IgD-negative memory B cell (primary cell): ENCODE measurements at regions not wholly inside any gene's neighbourhood (a gene's known extent, or its start where the extent isn't known, plus 50 kb on each side); places are given as distances from the start of the nearest gene placed in this dataset.
A peak's percentile ranks its signal among the peaks of the same experiment; 100 is the strongest.
"Not testable (repeated sequence)": the region's sequence is repeated elsewhere in the genome, so short reads cannot be mapped to it uniquely, and the experiment has no call there.

ENCODE experiments used
- H3K27ac Mint-ChIP-seq, 3 donors: one replicate each; pipeline ENCODE4 v1.8.0; 2020 to 2022; ENCODE audit warnings: mild to moderate bottlenecking in 3 of 3, mixed read lengths in 3 of 3, moderate library complexity in 1 of 3
- H3K27me3 Mint-ChIP-seq: one replicate; pipeline ENCODE4 v1.8.0; 2021; ENCODE audit warnings: mixed read lengths
- H3K36me3 Mint-ChIP-seq: one replicate; pipeline ENCODE4 v1.8.0; 2020; ENCODE audit warnings: mild to moderate bottlenecking, mixed read lengths
- H3K4me1 Mint-ChIP-seq, 3 donors: one replicate each; pipeline ENCODE4 v1.8.0; 2020 to 2022; ENCODE audit warnings: mixed read lengths in 3 of 3, mild to moderate bottlenecking in 1 of 3
- H3K4me3 Mint-ChIP-seq, 4 donors: one replicate each; pipeline ENCODE4 v1.8.0; 2020 to 2022; ENCODE audit warnings: mild to moderate bottlenecking in 4 of 4, mixed read lengths in 4 of 4, moderate library complexity in 3 of 4
- H3K9me3 Mint-ChIP-seq, 3 donors: one replicate each; pipeline ENCODE4 v1.8.0; 2020 to 2021; ENCODE audit warnings: mixed read lengths in 3 of 3, mild to moderate bottlenecking in 1 of 3

GRCh38 chr7:152521420-152522337 lies 85.9 kb upstream of the KMT2C start:
- Mint-ChIP-seq H3K27ac (no peak overlapping the region), H3K27me3 (peaks cover 8% of the 10 kb centered on the region), H3K4me3 (no peak overlapping the region), H3K9me3 (no peaks in the 10 kb centered on the region), H3K4me1 (no peaks in the 10 kb centered on the region), H3K36me3 (peaks cover 4% of the 10 kb centered on the region)

- no peaks in the 10 kb centered on the region for H3K4me1 Mint-ChIP-seq
- H3K9me3 Mint-ChIP-seq, result no peaks in the 10 kb centered on the region
- H3K27me3 Mint-ChIP-seq, result peaks cover 8% of the 10 kb centered on the region
- H3K4me3 Mint-ChIP-seq, result no peak overlapping the region
- H3K36me3 Mint-ChIP-seq, result peaks cover 4% of the 10 kb centered on the region
- H3K27ac Mint-ChIP-seq, result no peak overlapping the region
Observed at GRCh38 chr7:152520861-152521302, 85.1 kb upstream of the KMT2C start.

- H3K36me3 Mint-ChIP-seq, result peaks cover 4% of the 10 kb centered on the region
- H3K27me3 Mint-ChIP-seq, result peaks cover 10% of the 10 kb centered on the region
- H3K9me3 Mint-ChIP-seq, result no peaks in the 10 kb centered on the region
- H3K4me3 Mint-ChIP-seq, result no peak overlapping the region
- no peak overlapping the region for H3K27ac Mint-ChIP-seq
- H3K4me1 Mint-ChIP-seq, result no peaks in the 10 kb centered on the region
Observed at GRCh38 chr7:152519290-152519689, 83.5 kb upstream of the KMT2C start.

- Mint-ChIP-seq H3K9me3 (no peaks in the 10 kb centered on the region), H3K4me3 (no peak overlapping the region), H3K36me3 (peaks cover 4% of the 10 kb centered on the region), H3K27me3 (peaks cover 9% of the 10 kb centered on the region), H3K4me1 (peaks cover 0 to 6% (median 0%) of the 10 kb centered on the region in 3 donors), H3K27ac (no peak overlapping the region)
Observed at GRCh38 chr7:152516216-152516615, 80.4 kb upstream of the KMT2C start.

- not testable (repeated sequence) for H3K4me3 Mint-ChIP-seq, H3K27me3 Mint-ChIP-seq, H3K9me3 Mint-ChIP-seq, H3K27ac Mint-ChIP-seq, H3K4me1 Mint-ChIP-seq, H3K36me3 Mint-ChIP-seq
Observed at GRCh38 chr7:152515266-152515950, 79.6 kb upstream of the KMT2C start.

- Mint-ChIP-seq H3K4me3 (no peak overlapping the region), H3K4me1 (peaks cover 0 to 6% (median 0%) of the 10 kb centered on the region in 3 donors), H3K9me3 (no peaks in the 10 kb centered on the region), H3K27me3 (peaks cover 9% of the 10 kb centered on the region), H3K27ac (no peak overlapping the region), H3K36me3 (peaks cover 2% of the 10 kb centered on the region)
Observed at GRCh38 chr7:152514771-152515105, 78.9 kb upstream of the KMT2C start.

- no peak overlapping the region for H3K27ac Mint-ChIP-seq
- peaks cover 9% of the 10 kb centered on the region for H3K27me3 Mint-ChIP-seq
- H3K36me3 Mint-ChIP-seq, result no peaks in the 10 kb centered on the region
- no peaks in the 10 kb centered on the region for H3K9me3 Mint-ChIP-seq
- H3K4me3 Mint-ChIP-seq, result peak overlapping the region in 1 of 4 donors; percentile 60
- H3K4me1 Mint-ChIP-seq, result peaks cover 0 to 6% (median 0%) of the 10 kb centered on the region in 3 donors
Observed at GRCh38 chr7:152513861-152514770, 78.3 kb upstream of the KMT2C start.

- Mint-ChIP-seq H3K27me3 (peaks cover 9% of the 10 kb centered on the region), H3K36me3 (no peaks in the 10 kb centered on the region), H3K9me3 (no peaks in the 10 kb centered on the region), H3K27ac (peak overlapping the region in 1 of 3 donors; percentile 41), H3K4me3 (peak overlapping the region in 3 of 4 donors; percentile 39 to 60 (median 58)), H3K4me1 (peaks cover 0 to 6% (median 0%) of the 10 kb centered on the region in 3 donors)
Observed at GRCh38 chr7:152512706-152513105, 76.9 kb upstream of the KMT2C start.

- Mint-ChIP-seq H3K36me3 (no peaks in the 10 kb centered on the region), H3K4me1 (peaks cover 0 to 6% (median 0%) of the 10 kb centered on the region in 3 donors), H3K27ac (no peak overlapping the region), H3K9me3 (no peaks in the 10 kb centered on the region), H3K4me3 (peak overlapping the region in 2 of 4 donors; percentile 54 to 80), H3K27me3 (peaks cover 9% of the 10 kb centered on the region)
Observed at GRCh38 chr7:152511736-152512135, 75.9 kb upstream of the KMT2C start.

- Mint-ChIP-seq H3K9me3 (no peaks in the 10 kb centered on the region), H3K27ac (no peak overlapping the region), H3K4me3 (no peak overlapping the region), H3K36me3 (no peaks in the 10 kb centered on the region), H3K27me3 (peaks cover 6% of the 10 kb centered on the region), H3K4me1 (peaks cover 0 to 6% (median 0%) of the 10 kb centered on the region in 3 donors)
Observed at GRCh38 chr7:152508701-152509100, 72.9 kb upstream of the KMT2C start.

GRCh38 chr7:152505606-152506005 lies 69.8 kb upstream of the KMT2C start:
- Mint-ChIP-seq H3K27ac (no peak overlapping the region), H3K9me3 (no peaks in the 10 kb centered on the region), H3K27me3 (peaks cover 2% of the 10 kb centered on the region), H3K4me3 (no peak overlapping the region), H3K36me3 (no peaks in the 10 kb centered on the region), H3K4me1 (peaks cover 0 to 1% (median 0%) of the 10 kb centered on the region in 3 donors)

GRCh38 chr7:152504816-152505215 lies 69.0 kb upstream of the KMT2C start:
- Mint-ChIP-seq H3K27me3 (peaks cover 4% of the 10 kb centered on the region), H3K4me1 (peaks cover 0 to 1% (median 0%) of the 10 kb centered on the region in 3 donors), H3K4me3 (no peak overlapping the region), H3K36me3 (no peaks in the 10 kb centered on the region), H3K27ac (no peak overlapping the region), H3K9me3 (no peaks in the 10 kb centered on the region)

GRCh38 chr7:152504367-152504766 lies 68.6 kb upstream of the KMT2C start:
- Mint-ChIP-seq H3K9me3 (no peaks in the 10 kb centered on the region), H3K36me3 (no peaks in the 10 kb centered on the region), H3K27ac (no peak overlapping the region), H3K27me3 (peaks cover 5% of the 10 kb centered on the region), H3K4me1 (peaks cover 0 to 1% (median 0%) of the 10 kb centered on the region in 3 donors), H3K4me3 (no peak overlapping the region)

- H3K27me3 Mint-ChIP-seq, result peaks cover 5% of the 10 kb centered on the region
- H3K27ac Mint-ChIP-seq, result peak overlapping the region in 1 of 3 donors; percentile 39
- H3K4me1 Mint-ChIP-seq, result peaks cover 0 to 1% (median 0%) of the 10 kb centered on the region in 3 donors
- H3K9me3 Mint-ChIP-seq, result no peaks in the 10 kb centered on the region
- no peak overlapping the region for H3K4me3 Mint-ChIP-seq
- no peaks in the 10 kb centered on the region for H3K36me3 Mint-ChIP-seq
Observed at GRCh38 chr7:152502813-152503790, 67.3 kb upstream of the KMT2C start.
